ENCODE measurements at regions not wholly inside any gene's neighbourhood (a gene's known extent, or its start where the extent isn't known, plus 50 kb on each side); places are given as distances from the start of the nearest gene placed in this dataset.

DNA sequence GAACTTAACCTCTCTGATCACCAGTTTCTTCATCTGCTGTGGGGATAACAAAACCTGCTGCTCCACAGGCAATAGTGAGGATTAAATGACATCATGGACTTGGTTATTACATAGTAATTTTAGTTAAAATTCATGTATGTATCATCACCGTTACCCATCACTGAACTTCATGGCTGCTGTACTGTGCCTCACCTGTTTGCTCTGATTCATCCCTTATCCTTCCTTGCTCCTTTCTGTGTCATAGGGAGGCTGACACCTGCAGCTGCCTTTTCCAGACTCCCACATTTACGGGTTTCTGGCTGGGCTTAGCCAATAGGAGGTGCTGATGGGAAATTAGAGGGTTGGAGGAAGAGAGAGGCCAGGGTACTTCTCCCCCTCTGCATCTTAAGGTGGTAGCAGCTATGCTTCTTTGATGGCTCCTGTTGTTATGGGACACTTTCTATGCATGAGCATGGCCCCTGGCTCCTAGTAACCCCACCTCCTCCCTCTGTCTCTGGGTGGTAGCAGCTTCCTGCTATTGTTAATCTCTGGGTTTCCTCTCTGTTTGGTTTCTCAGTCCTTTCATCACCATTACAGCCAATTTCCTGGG, 332.1 kb downstream of the DHX35 start:
- Mint-ChIP-seq H3K4me1 (ENCODE audit: low read depth, unreplicated experiment) (no peaks in the 10 kb centered on the region), H3K27ac (ENCODE audit: unreplicated experiment) (no peak overlapping the region), H3K9me3 (ENCODE audit: unreplicated experiment) (peaks cover 2% of the 10 kb centered on the region), H3K4me3 (ENCODE audit: unreplicated experiment) (no peak overlapping the region), H3K36me3 (ENCODE audit: unreplicated experiment) (no peaks in the 10 kb centered on the region), H3K27me3 (ENCODE audit: unreplicated experiment) (no peaks in the 10 kb centered on the region)
- TF ChIP-seq, protein P1, sequence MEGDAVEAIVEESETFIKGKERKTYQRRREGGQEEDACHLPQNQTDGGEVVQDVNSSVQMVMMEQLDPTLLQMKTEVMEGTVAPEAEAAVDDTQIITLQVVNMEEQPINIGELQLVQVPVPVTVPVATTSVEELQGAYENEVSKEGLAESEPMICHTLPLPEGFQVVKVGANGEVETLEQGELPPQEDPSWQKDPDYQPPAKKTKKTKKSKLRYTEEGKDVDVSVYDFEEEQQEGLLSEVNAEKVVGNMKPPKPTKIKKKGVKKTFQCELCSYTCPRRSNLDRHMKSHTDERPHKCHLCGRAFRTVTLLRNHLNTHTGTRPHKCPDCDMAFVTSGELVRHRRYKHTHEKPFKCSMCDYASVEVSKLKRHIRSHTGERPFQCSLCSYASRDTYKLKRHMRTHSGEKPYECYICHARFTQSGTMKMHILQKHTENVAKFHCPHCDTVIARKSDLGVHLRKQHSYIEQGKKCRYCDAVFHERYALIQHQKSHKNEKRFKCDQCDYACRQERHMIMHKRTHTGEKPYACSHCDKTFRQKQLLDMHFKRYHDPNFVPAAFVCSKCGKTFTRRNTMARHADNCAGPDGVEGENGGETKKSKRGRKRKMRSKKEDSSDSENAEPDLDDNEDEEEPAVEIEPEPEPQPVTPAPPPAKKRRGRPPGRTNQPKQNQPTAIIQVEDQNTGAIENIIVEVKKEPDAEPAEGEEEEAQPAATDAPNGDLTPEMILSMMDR (IDR thresholded peaks at IDR 0.05; ENCODE audit: partially characterized antibody, unreplicated experiment), result no peak
- no peak for DNase-seq

DNA sequence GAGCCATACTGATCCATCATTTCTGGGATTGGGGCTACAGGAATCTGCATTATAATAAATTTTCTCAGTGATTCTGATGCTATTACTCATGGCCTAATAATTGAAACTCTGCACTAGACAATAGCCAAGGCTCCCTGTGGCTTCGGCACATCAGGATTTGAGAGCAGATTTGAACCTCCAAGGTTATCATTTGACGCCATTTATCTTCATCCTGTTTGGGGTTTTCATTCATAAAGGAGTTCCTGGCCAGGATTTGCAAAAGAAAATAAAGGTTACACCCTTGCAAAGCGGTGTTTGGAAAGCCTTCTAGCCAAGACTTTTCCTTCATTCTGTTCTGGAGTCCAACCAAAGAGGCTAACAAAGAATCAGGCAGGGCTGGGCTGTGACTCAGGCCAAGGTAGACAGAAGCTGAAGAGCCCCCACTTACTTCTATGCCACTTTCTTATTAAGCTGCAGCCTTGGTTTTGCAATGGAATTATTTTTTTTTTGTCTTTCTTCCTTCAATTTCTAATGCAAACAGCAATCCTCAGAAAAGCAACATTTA, 330.1 kb downstream of the DHX35 start:
- H3K9me3 Mint-ChIP-seq (ENCODE audit: unreplicated experiment), result no peaks in the 10 kb centered on the region
- H3K4me1 Mint-ChIP-seq (ENCODE audit: low read depth, unreplicated experiment), result no peaks in the 10 kb centered on the region
- H3K4me3 Mint-ChIP-seq (ENCODE audit: unreplicated experiment), result no peak overlapping the region
- TF ChIP-seq, protein P1 (IDR thresholded peaks at IDR 0.05; ENCODE audit: partially characterized antibody, unreplicated experiment), result no peak
- peaks cover 6% of the 10 kb centered on the region for H3K36me3 Mint-ChIP-seq (ENCODE audit: unreplicated experiment)
- no peak for DNase-seq
- H3K27me3 Mint-ChIP-seq (ENCODE audit: unreplicated experiment), result no peaks in the 10 kb centered on the region
- no peak overlapping the region for H3K27ac Mint-ChIP-seq (ENCODE audit: unreplicated experiment)

DNA sequence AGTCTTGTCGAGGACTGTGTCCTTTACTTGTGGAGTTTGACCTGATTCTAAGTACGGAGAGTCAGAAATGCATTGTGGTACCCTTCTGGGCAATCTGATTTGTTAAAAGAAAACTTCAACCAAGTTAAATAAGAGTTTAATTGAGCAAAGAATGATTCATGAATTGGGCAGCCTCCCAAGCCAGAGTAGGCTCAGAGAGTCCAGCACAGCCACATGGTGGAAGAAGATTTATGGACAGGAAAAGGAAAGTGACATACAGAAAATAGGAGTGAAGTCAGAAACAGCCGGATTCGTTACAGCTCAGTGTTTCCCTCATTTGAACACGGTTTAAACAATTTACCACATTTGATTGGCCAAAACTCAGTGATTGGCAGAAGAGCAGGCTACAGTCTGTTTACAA, 329.2 kb downstream of the DHX35 start:
- H3K9me3 Mint-ChIP-seq (ENCODE audit: unreplicated experiment), result no peaks in the 10 kb centered on the region
- H3K4me1 Mint-ChIP-seq (ENCODE audit: low read depth, unreplicated experiment), result no peaks in the 10 kb centered on the region
- TF ChIP-seq, protein P1 (IDR thresholded peaks at IDR 0.05; ENCODE audit: partially characterized antibody, unreplicated experiment), result no peak
- DNase-seq, result no peak
- H3K27me3 Mint-ChIP-seq (ENCODE audit: unreplicated experiment), result no peaks in the 10 kb centered on the region
- no peak overlapping the region for H3K4me3 Mint-ChIP-seq (ENCODE audit: unreplicated experiment)
- peaks cover 11% of the 10 kb centered on the region for H3K36me3 Mint-ChIP-seq (ENCODE audit: unreplicated experiment)
- H3K27ac Mint-ChIP-seq (ENCODE audit: unreplicated experiment), result no peak overlapping the region

DNA sequence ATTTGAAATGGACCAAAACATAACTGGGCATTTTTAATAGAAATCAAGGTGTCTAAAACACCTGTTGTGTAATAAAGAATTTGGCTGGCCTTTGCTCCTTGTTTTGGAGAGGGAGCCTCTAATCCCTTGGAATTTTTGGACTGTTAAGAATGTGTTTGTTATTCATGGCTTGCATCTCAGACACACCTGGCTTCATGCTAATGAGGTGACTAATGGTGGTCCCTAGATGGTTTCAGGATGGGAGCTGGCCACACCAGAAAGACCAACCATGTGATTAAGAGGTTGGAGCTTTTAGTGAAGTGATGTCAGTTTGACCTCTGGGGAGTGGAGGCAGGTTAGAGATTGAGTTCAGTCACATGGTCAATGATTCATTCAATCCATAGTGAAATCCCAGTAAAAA, 328.4 kb downstream of the DHX35 start:
- no peak overlapping the region for H3K4me3 Mint-ChIP-seq (ENCODE audit: unreplicated experiment)
- no peak for DNase-seq
- H3K4me1 Mint-ChIP-seq (ENCODE audit: low read depth, unreplicated experiment), result no peaks in the 10 kb centered on the region
- no peak overlapping the region for H3K27ac Mint-ChIP-seq (ENCODE audit: unreplicated experiment)
- no peaks in the 10 kb centered on the region for H3K27me3 Mint-ChIP-seq (ENCODE audit: unreplicated experiment)
- peaks cover under 1% of the 10 kb centered on the region for H3K9me3 Mint-ChIP-seq (ENCODE audit: unreplicated experiment)
- H3K36me3 Mint-ChIP-seq (ENCODE audit: unreplicated experiment), result peaks cover 12% of the 10 kb centered on the region
- TF ChIP-seq, protein P1 (IDR thresholded peaks at IDR 0.05; ENCODE audit: partially characterized antibody, unreplicated experiment), result no peak

DNA sequence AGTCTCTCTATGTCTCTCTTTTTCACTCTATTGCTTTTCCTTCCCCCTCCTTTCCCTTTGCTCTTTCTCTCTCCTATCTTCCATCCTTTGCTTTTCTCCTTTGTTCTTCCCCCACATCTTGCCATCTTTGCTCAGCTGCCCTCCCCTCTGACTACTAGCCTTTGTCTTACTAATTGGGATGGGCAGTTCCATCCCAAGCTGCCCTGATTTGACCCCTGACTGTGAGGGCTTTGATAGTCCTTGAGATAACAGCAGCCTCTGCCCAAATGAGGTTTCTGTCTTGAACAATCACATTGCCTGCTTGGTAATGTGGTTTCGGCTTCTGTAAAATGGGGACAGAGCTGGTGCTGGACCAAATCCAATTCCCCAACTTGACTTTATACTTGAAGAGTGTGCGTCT, 327.7 kb downstream of the DHX35 start:
- H3K4me1 Mint-ChIP-seq (ENCODE audit: low read depth, unreplicated experiment), result no peaks in the 10 kb centered on the region

More for the DNA sequence above, 327.7 kb downstream of the DHX35 start:
- H3K27ac Mint-ChIP-seq (ENCODE audit: unreplicated experiment), result no peak overlapping the region
- H3K27me3 Mint-ChIP-seq (ENCODE audit: unreplicated experiment), result no peaks in the 10 kb centered on the region
- TF ChIP-seq, protein P1 (IDR thresholded peaks at IDR 0.05; ENCODE audit: partially characterized antibody, unreplicated experiment), result no peak
- peaks cover 12% of the 10 kb centered on the region for H3K36me3 Mint-ChIP-seq (ENCODE audit: unreplicated experiment)
- H3K9me3 Mint-ChIP-seq (ENCODE audit: unreplicated experiment), result peaks cover 1% of the 10 kb centered on the region
- DNase-seq, result no peak
- no peak overlapping the region for H3K4me3 Mint-ChIP-seq (ENCODE audit: unreplicated experiment)

All from glutamatergic neuron (in vitro differentiated cells).